HG03378 (cell line): ENCODE measurements at regions not wholly inside any gene's neighbourhood (a gene's known extent, or its start where the extent isn't known, plus 50 kb on each side); places are given as distances from the start of the nearest gene placed in this dataset.

Source experiments
- ATAC-seq: cut with Tn5 transposase; IDR thresholded peaks from one replicate; pipeline ENCODE4 v1.9.1; 2021; ENCODE audit warnings: mild to moderate bottlenecking, moderate library complexity; ENCODE audit not compliant: unreplicated experiment

- no peak for ATAC-seq
Observed at GRCh38 chr7:88358526-88358838, 51.8 kb upstream of the STEAP4 start.

- ATAC-seq: peak; percentile 78
Observed at GRCh38 chr7:88357781-88358525, 51.3 kb upstream of the STEAP4 start.

- ATAC-seq: no peak
Observed at GRCh38 chr7:88357294-88357693, 50.6 kb upstream of the STEAP4 start.
